ENCODE measurements at regions not wholly inside any gene's neighbourhood (a gene's known extent, or its start where the extent isn't known, plus 50 kb on each side); places are given as distances from the start of the nearest gene placed in this dataset.

DNA sequence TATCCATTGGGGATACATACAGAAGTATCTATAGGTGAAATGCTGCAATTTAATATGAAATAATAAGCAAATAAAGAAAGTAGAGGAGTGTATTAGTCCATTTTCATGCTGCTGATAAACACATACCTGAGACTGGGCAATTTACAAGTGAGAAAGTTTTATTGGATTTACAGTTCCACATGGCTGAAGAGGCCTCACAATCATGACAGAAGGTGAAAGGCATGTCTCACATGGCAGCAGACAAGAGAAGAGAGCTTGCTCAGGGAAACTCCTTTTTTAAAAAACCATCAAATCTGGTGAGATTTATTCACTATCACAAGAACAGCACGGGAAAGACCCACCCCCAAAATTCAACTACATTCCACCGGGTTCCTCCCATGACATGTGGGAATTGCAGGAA is 82.8 kb upstream of the TRIM24 start:
- TF ChIP-seq, protein P1, sequence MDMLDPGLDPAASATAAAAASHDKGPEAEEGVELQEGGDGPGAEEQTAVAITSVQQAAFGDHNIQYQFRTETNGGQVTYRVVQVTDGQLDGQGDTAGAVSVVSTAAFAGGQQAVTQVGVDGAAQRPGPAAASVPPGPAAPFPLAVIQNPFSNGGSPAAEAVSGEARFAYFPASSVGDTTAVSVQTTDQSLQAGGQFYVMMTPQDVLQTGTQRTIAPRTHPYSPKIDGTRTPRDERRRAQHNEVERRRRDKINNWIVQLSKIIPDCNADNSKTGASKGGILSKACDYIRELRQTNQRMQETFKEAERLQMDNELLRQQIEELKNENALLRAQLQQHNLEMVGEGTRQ (CRISPR knock-in tag; IDR thresholded peaks at IDR 0.05) = no peak
- no peak for TF ChIP-seq ELF4 (CRISPR knock-in tag; IDR thresholded peaks at IDR 0.05; ENCODE audit: low read depth)
- TF ChIP-seq, protein P2, sequence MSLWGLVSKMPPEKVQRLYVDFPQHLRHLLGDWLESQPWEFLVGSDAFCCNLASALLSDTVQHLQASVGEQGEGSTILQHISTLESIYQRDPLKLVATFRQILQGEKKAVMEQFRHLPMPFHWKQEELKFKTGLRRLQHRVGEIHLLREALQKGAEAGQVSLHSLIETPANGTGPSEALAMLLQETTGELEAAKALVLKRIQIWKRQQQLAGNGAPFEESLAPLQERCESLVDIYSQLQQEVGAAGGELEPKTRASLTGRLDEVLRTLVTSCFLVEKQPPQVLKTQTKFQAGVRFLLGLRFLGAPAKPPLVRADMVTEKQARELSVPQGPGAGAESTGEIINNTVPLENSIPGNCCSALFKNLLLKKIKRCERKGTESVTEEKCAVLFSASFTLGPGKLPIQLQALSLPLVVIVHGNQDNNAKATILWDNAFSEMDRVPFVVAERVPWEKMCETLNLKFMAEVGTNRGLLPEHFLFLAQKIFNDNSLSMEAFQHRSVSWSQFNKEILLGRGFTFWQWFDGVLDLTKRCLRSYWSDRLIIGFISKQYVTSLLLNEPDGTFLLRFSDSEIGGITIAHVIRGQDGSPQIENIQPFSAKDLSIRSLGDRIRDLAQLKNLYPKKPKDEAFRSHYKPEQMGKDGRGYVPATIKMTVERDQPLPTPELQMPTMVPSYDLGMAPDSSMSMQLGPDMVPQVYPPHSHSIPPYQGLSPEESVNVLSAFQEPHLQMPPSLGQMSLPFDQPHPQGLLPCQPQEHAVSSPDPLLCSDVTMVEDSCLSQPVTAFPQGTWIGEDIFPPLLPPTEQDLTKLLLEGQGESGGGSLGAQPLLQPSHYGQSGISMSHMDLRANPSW (CRISPR knock-in tag; conservative IDR thresholded peaks at IDR 0.05; ENCODE audit: low read depth) = no peak
- TF ChIP-seq SOX15 (CRISPR knock-in tag; IDR thresholded peaks at IDR 0.05) = no peak
- TF ChIP-seq, protein P3, sequence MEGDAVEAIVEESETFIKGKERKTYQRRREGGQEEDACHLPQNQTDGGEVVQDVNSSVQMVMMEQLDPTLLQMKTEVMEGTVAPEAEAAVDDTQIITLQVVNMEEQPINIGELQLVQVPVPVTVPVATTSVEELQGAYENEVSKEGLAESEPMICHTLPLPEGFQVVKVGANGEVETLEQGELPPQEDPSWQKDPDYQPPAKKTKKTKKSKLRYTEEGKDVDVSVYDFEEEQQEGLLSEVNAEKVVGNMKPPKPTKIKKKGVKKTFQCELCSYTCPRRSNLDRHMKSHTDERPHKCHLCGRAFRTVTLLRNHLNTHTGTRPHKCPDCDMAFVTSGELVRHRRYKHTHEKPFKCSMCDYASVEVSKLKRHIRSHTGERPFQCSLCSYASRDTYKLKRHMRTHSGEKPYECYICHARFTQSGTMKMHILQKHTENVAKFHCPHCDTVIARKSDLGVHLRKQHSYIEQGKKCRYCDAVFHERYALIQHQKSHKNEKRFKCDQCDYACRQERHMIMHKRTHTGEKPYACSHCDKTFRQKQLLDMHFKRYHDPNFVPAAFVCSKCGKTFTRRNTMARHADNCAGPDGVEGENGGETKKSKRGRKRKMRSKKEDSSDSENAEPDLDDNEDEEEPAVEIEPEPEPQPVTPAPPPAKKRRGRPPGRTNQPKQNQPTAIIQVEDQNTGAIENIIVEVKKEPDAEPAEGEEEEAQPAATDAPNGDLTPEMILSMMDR (IDR thresholded peaks at IDR 0.05) = no peak
- TF ChIP-seq TEAD4 (CRISPR knock-in tag; IDR thresholded peaks at IDR 0.05) = no peak
- TF ChIP-seq, protein P4, sequence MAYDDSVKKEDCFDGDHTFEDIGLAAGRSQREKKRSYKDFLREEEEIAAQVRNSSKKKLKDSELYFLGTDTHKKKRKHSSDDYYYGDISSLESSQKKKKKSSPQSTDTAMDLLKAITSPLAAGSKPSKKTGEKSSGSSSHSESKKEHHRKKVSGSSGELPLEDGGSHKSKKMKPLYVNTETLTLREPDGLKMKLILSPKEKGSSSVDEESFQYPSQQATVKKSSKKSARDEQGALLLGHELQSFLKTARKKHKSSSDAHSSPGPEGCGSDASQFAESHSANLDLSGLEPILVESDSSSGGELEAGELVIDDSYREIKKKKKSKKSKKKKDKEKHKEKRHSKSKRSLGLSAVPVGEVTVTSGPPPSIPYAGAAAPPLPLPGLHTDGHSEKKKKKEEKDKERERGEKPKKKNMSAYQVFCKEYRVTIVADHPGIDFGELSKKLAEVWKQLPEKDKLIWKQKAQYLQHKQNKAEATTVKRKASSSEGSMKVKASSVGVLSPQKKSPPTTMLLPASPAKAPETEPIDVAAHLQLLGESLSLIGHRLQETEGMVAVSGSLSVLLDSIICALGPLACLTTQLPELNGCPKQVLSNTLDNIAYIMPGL (CRISPR knock-in tag; IDR thresholded peaks at IDR 0.05) = no peak
- TF ChIP-seq, protein P5, sequence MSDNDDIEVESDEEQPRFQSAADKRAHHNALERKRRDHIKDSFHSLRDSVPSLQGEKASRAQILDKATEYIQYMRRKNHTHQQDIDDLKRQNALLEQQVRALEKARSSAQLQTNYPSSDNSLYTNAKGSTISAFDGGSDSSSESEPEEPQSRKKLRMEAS (CRISPR knock-in tag; IDR thresholded peaks at IDR 0.05) = no peak
- TF ChIP-seq ETV6 (CRISPR knock-in tag; IDR thresholded peaks at IDR 0.05) = no peak
